Liver (tissue), 8 donors: ENCODE measurements at regions not wholly inside any gene's neighbourhood (a gene's known extent, or its start where the extent isn't known, plus 50 kb on each side); places are given as distances from the start of the nearest gene placed in this dataset.

Experiments
- DNase-seq: peaks from one replicate; pipeline ENCODE4 v3.0.0-alpha.2; 2017; ENCODE audit warnings: low spot score
- H3K27ac ChIP-seq, 2 donors: one replicate each; pipeline ENCODE4 v1.7.0; 2013; ENCODE audit warnings: inconsistent platforms in 2 of 2, low read length in 2 of 2, control low read depth in 1 of 2, low read depth in 1 of 2, mild to moderate bottlenecking in 1 of 2
- H3K27me3 ChIP-seq, 4 donors: one replicate each; pipeline versions ENCODE4 v1.6.1 to v1.7.0; 2013; ENCODE audit warnings: low read length in 3 of 4, inconsistent platforms in 1 of 4, mild to moderate bottlenecking in 1 of 4, moderate library complexity in 1 of 4; ENCODE audit not compliant: control insufficient read depth in 4 of 4, insufficient read depth in 4 of 4
- H3K36me3 ChIP-seq, 4 donors: one replicate each; pipeline versions ENCODE4 v1.6.1 to v1.7.0; 2013; ENCODE audit warnings: low read length in 3 of 4, mild to moderate bottlenecking in 3 of 4, low read depth in 1 of 4, moderate library complexity in 1 of 4; ENCODE audit not compliant: control insufficient read depth in 4 of 4, insufficient read depth in 3 of 4
- H3K4me1 ChIP-seq, 4 donors: one replicate each; pipeline versions ENCODE4 v1.6.1 to v1.7.0; 2013; ENCODE audit warnings: low read length in 3 of 4, mild to moderate bottlenecking in 3 of 4, moderate library complexity in 1 of 4; ENCODE audit not compliant: control insufficient read depth in 4 of 4, insufficient read depth in 4 of 4
- H3K4me3 ChIP-seq, 3 donors: one replicate each; pipeline versions ENCODE4 v1.6.1 to v1.7.0; 2013; ENCODE audit warnings: low read length in 3 of 3, control low read depth in 1 of 3, low read depth in 1 of 3, mild to moderate bottlenecking in 1 of 3
- H3K9ac ChIP-seq, 2 donors: one replicate each; pipeline ENCODE4 v1.7.0; 2013; ENCODE audit warnings: low read length in 2 of 2, mild to moderate bottlenecking in 2 of 2, moderate library complexity in 2 of 2, control low read depth in 1 of 2, low read depth in 1 of 2
- H3K9me3 ChIP-seq, 4 donors: one replicate each; pipeline versions ENCODE4 v1.6.1 to v1.7.0; 2013; ENCODE audit warnings: low read length in 3 of 4; ENCODE audit not compliant: control insufficient read depth in 4 of 4
- EGR1 ChIP-seq, 2 donors: IDR thresholded peaks; 2 replicates each; pipeline ENCODE4 v1.6.1; 2016 to 2018; ENCODE audit warnings: antibody characterized with exemption in 2 of 2, low read depth in 2 of 2
- FOXA1 ChIP-seq: IDR thresholded peaks from 2 replicates; pipeline ENCODE4 v1.6.1; 2016; ENCODE audit warnings: antibody characterized with exemption
- FOXA2 ChIP-seq: IDR thresholded peaks from 2 replicates; pipeline ENCODE4 v1.6.1; 2016; ENCODE audit warnings: antibody characterized with exemption
- GABPA ChIP-seq, 2 donors: IDR thresholded peaks in 1 of 2; conservative IDR thresholded peaks in 1 of 2; 2 replicates each; pipeline ENCODE4 v1.6.1; 2016; ENCODE audit warnings: antibody characterized with exemption in 2 of 2, mild to moderate bottlenecking in 1 of 2, moderate library complexity in 1 of 2
- HNF4A ChIP-seq, 2 donors: conservative IDR thresholded peaks; 2 replicates each; pipeline ENCODE4 v1.6.1; 2016; ENCODE audit warnings: antibody characterized with exemption in 2 of 2, mild to moderate bottlenecking in 2 of 2
- HNF4G ChIP-seq: IDR thresholded peaks from 2 replicates; pipeline ENCODE4 v1.6.1; 2016; ENCODE audit warnings: antibody characterized with exemption
- JUND ChIP-seq, 2 donors: IDR thresholded peaks; 2 replicates each; pipeline ENCODE4 v1.6.1; 2016; ENCODE audit warnings: antibody characterized with exemption in 2 of 2
- NR2F2 ChIP-seq: IDR thresholded peaks from 2 replicates; pipeline ENCODE4 v1.6.1; 2016; ENCODE audit warnings: antibody characterized with exemption
- RAD21 ChIP-seq, 2 donors: IDR thresholded peaks; 2 replicates each; pipeline ENCODE4 v1.6.1; 2016; ENCODE audit warnings: antibody characterized with exemption in 2 of 2, mild to moderate bottlenecking in 2 of 2
- RXRA ChIP-seq, 2 donors: IDR thresholded peaks; 2 replicates each; pipeline ENCODE4 v1.6.1; 2017 to 2018; ENCODE audit warnings: antibody characterized with exemption in 2 of 2, mild to moderate bottlenecking in 1 of 2
- SP1 ChIP-seq: IDR thresholded peaks from 2 replicates; pipeline ENCODE4 v1.6.1; 2018; ENCODE audit warnings: antibody characterized with exemption, mild to moderate bottlenecking
- TAF1 ChIP-seq: conservative IDR thresholded peaks from 2 replicates; pipeline ENCODE4 v1.6.1; 2016; ENCODE audit warnings: antibody characterized with exemption, mild to moderate bottlenecking
- YY1 ChIP-seq: IDR thresholded peaks from 2 replicates; pipeline ENCODE4 v1.6.1; 2016; ENCODE audit warnings: antibody characterized with exemption, mild to moderate bottlenecking
- WGBS: extraction: QIAGEN DNeasy Blood & Tissue Kit; methylation state at CpG from one replicate; pipeline ENCODE4 v1.1.7; 2013; 5-methylcytosine and 5-hydroxymethylcytosine counted together
- TF ChIP-seq, protein P1 (sequence below): IDR thresholded peaks from 2 replicates; pipeline ENCODE4 v1.6.1; 2016; ENCODE audit warnings: antibody characterized with exemption
- TF ChIP-seq, protein P2 (sequence below): IDR thresholded peaks from 2 replicates; pipeline ENCODE4 v1.6.1; 2016; ENCODE audit warnings: antibody characterized with exemption, mild to moderate bottlenecking
- TF ChIP-seq, protein P3 (sequence below): IDR thresholded peaks from 2 replicates; pipeline ENCODE4 v1.6.1; 2016; ENCODE audit warnings: antibody characterized with exemption
- TF ChIP-seq, protein P4 (sequence below): fragments of 150-350 bp; IDR thresholded peaks from 2 replicates; pipeline ENCODE4 v1.5.1; 2017; ENCODE audit warnings: improper control_type of control experiment, low read depth, low read length; ENCODE audit not compliant: missing input control
- TF ChIP-seq, protein P5 (sequence below): IDR thresholded peaks from 2 replicates; pipeline ENCODE4 v1.6.1; 2016; ENCODE audit warnings: antibody characterized with exemption
- donor health status: healthy.
- donor health status: healthy.
- donor health status: healthy.
- donor health status: healthy.
- donor health status: healthy.

DNA sequence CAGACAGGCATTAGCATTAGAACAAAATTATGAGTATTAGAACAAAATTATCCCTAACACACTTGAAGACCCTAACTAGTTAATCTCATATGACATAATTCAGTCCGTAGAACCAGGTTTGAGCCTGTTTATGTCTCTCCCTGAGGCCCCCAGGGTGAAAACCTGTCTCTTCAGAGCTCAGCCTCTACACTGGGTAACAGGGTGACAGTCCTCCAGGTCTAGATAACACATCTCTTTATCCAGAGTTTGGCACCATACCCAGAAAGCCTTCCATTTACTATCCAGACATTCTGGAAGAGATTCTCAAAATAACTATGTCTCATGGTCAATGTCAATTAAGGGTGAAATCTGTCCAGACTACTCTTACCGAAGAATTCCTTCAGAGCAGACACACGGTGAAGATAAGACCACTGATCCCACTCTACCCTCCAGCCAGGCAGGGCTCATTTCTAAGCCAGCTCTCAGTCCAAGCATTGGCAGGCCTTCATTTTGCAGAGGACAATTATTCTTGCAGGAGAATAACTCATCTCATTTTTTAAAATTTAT lies 1195.3 kb downstream of the EFNB2 start (continued):
- TF ChIP-seq, protein P1, sequence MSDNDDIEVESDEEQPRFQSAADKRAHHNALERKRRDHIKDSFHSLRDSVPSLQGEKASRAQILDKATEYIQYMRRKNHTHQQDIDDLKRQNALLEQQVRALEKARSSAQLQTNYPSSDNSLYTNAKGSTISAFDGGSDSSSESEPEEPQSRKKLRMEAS: no peak

DNA sequence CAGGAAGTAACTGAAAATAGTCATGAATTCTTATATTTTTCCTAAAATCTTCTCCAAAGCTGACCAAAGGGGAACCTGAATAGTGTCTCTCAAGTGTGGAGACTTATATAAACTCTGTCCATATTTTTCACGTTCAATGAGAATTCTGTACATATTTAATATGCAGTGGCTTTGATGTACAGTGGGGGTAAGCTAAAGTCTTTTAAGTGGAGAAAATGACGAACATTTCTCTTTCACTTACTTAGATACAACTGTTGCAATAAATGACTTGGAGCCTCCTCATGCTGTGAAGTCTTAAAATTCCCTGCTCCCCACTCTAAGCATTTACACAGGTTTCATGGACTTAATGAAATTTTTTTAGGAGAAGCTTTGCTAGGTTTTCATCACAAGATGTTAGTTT lies 1196.7 kb downstream of the EFNB2 start:
- H3K4me3 ChIP-seq: no peak overlapping the region
- WGBS: 61% methylated on average over 2 of the region's 2 CpGs
- no peak overlapping the region for H3K9ac ChIP-seq
- DNase-seq: no peak
- no peaks in the 10 kb centered on the region for H3K36me3 ChIP-seq
- no peak overlapping the region for H3K27ac ChIP-seq
- TF ChIP-seq GABPA (IDR thresholded peaks at IDR 0.05 in 1 of 2, conservative IDR thresholded peaks at IDR 0.05 in 1 of 2) (no peak), RXRA (IDR thresholded peaks at IDR 0.05) (no peak), FOXA2 (no peak), EGR1 (IDR thresholded peaks at IDR 0.05; ENCODE audit: low read depth in 2 of 2) (no peak)
- TF ChIP-seq, protein P2, sequence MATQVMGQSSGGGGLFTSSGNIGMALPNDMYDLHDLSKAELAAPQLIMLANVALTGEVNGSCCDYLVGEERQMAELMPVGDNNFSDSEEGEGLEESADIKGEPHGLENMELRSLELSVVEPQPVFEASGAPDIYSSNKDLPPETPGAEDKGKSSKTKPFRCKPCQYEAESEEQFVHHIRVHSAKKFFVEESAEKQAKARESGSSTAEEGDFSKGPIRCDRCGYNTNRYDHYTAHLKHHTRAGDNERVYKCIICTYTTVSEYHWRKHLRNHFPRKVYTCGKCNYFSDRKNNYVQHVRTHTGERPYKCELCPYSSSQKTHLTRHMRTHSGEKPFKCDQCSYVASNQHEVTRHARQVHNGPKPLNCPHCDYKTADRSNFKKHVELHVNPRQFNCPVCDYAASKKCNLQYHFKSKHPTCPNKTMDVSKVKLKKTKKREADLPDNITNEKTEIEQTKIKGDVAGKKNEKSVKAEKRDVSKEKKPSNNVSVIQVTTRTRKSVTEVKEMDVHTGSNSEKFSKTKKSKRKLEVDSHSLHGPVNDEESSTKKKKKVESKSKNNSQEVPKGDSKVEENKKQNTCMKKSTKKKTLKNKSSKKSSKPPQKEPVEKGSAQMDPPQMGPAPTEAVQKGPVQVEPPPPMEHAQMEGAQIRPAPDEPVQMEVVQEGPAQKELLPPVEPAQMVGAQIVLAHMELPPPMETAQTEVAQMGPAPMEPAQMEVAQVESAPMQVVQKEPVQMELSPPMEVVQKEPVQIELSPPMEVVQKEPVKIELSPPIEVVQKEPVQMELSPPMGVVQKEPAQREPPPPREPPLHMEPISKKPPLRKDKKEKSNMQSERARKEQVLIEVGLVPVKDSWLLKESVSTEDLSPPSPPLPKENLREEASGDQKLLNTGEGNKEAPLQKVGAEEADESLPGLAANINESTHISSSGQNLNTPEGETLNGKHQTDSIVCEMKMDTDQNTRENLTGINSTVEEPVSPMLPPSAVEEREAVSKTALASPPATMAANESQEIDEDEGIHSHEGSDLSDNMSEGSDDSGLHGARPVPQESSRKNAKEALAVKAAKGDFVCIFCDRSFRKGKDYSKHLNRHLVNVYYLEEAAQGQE: no peak
- no peaks in the 10 kb centered on the region for H3K9me3 ChIP-seq
- H3K4me1 ChIP-seq: no peaks in the 10 kb centered on the region
- no peaks in the 10 kb centered on the region for H3K27me3 ChIP-seq

DNA sequence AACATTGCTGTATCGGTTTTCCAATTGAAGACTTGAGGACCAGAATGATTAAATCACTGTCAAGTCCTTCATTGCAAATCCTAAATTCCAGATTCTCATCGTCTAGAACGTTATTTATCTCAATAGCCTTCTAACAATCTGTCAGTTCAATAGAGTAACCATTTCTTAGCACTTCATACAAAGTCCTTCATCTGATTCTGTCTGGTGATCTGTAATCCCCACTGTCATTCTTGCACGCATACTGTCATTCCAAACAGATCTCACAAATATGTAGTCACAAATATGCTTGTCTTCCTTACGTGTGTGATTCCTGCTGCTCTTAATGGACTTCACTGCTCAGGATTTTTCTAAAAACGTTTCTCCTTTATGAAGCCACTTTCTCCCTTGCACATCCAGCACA lies 1197.5 kb downstream of the EFNB2 start:
- Histone ChIP-seq H3K9me3 (no peaks in the 10 kb centered on the region), H3K27me3 (no peaks in the 10 kb centered on the region), H3K27ac (no peak overlapping the region), H3K4me1 (no peaks in the 10 kb centered on the region), H3K4me3 (no peak overlapping the region), H3K9ac (no peak overlapping the region), H3K36me3 (no peaks in the 10 kb centered on the region)
- DNase-seq: no peak
- TF ChIP-seq FOXA2 (no peak), GABPA (IDR thresholded peaks at IDR 0.05 in 1 of 2, conservative IDR thresholded peaks at IDR 0.05 in 1 of 2) (no peak), TAF1 (no peak), RXRA (IDR thresholded peaks at IDR 0.05) (no peak), FOXA1 (no peak), NR2F2 (no peak), HNF4G (no peak), EGR1 (IDR thresholded peaks at IDR 0.05; ENCODE audit: low read depth in 2 of 2) (no peak), SP1 (no peak), HNF4A (conservative IDR thresholded peaks at IDR 0.05) (no peak), YY1 (no peak), RAD21 (IDR thresholded peaks at IDR 0.05) (no peak), JUND (IDR thresholded peaks at IDR 0.05) (no peak)
- TF ChIP-seq, protein P3, sequence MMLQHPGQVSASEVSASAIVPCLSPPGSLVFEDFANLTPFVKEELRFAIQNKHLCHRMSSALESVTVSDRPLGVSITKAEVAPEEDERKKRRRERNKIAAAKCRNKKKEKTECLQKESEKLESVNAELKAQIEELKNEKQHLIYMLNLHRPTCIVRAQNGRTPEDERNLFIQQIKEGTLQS: no peak
- TF ChIP-seq, protein P4, sequence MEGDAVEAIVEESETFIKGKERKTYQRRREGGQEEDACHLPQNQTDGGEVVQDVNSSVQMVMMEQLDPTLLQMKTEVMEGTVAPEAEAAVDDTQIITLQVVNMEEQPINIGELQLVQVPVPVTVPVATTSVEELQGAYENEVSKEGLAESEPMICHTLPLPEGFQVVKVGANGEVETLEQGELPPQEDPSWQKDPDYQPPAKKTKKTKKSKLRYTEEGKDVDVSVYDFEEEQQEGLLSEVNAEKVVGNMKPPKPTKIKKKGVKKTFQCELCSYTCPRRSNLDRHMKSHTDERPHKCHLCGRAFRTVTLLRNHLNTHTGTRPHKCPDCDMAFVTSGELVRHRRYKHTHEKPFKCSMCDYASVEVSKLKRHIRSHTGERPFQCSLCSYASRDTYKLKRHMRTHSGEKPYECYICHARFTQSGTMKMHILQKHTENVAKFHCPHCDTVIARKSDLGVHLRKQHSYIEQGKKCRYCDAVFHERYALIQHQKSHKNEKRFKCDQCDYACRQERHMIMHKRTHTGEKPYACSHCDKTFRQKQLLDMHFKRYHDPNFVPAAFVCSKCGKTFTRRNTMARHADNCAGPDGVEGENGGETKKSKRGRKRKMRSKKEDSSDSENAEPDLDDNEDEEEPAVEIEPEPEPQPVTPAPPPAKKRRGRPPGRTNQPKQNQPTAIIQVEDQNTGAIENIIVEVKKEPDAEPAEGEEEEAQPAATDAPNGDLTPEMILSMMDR: no peak
- TF ChIP-seq, protein P2: no peak
- TF ChIP-seq, protein P5, sequence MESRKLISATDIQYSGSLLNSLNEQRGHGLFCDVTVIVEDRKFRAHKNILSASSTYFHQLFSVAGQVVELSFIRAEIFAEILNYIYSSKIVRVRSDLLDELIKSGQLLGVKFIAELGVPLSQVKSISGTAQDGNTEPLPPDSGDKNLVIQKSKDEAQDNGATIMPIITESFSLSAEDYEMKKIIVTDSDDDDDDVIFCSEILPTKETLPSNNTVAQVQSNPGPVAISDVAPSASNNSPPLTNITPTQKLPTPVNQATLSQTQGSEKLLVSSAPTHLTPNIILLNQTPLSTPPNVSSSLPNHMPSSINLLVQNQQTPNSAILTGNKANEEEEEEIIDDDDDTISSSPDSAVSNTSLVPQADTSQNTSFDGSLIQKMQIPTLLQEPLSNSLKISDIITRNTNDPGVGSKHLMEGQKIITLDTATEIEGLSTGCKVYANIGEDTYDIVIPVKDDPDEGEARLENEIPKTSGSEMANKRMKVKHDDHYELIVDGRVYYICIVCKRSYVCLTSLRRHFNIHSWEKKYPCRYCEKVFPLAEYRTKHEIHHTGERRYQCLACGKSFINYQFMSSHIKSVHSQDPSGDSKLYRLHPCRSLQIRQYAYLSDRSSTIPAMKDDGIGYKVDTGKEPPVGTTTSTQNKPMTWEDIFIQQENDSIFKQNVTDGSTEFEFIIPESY: no peak
- TF ChIP-seq, protein P1: no peak
- WGBS: 56% methylated on average over 6 of the region's 6 CpGs
